GM19043 (cell line): ENCODE measurements at regions not wholly inside any gene's neighbourhood (a gene's known extent, or its start where the extent isn't known, plus 50 kb on each side); places are given as distances from the start of the nearest gene placed in this dataset.
"Not testable (repeated sequence)": the region's sequence is repeated elsewhere in the genome, so short reads cannot be mapped to it uniquely, and the experiment has no call there.

Source experiments
- ATAC-seq: cut with Tn5 transposase; IDR thresholded peaks from one replicate; pipeline ENCODE4 v1.9.1; 2021; ENCODE audit warnings: low read depth; ENCODE audit not compliant: unreplicated experiment

DNA sequence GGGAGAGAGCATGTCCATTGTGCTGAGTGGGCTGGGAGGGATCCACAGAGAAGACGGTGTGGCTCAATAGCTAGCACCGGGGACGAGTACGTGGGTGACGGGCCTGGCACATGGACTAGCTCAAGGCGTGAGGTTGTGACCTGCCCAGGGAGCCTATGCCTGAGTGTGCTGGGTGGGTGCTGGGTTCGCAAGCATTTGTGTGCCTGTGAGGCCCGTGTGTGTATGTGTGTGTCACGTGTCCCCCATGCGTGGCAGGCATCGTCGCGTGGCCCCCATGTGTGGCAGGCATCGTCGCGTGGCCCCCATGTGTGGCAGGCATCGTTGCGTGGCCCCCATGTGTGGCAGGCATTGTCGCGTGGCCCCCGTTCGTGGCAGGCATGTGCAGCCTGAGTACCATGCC lies 109.2 kb downstream of the TMEM121 start:
- no peak for ATAC-seq

DNA sequence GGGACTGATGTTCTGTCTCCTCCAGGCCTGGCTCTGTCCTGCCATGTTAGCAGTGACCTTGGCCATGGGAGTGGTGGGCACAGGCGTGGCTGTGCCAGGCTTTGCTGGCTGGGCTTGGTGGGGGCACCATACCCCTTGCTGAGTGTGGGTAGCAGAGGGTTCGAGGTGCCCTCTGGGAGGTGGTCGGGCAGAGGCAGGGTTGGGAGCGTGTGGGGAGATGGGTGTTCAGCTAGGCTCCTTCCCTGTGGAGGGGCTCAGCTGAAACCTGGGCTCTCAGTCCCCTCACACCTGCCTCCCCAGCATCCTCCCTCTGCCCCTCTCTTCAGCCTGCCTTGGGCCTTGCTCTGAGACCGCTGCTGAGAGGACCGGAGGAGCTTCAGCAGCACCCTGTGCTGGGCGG lies 109.6 kb downstream of the TMEM121 start:
- not testable (repeated sequence) for ATAC-seq

DNA sequence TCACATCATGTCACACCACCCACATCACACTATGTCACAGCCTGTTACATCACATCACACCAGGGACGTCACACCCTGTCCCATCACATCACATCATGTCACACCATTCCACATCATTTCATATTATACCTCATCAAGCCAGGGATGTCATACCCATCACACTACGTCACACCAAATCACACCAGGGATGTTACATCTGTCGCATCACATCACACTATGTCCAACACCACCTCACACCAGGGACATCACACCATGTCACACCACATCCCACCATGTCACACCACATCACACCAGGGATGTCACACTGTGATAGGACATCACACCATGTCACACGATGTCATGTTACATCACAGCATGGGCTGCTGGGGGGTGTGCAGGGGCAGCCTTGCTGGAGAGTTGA lies 110.6 kb downstream of the TMEM121 start:
- no peak for ATAC-seq

DNA sequence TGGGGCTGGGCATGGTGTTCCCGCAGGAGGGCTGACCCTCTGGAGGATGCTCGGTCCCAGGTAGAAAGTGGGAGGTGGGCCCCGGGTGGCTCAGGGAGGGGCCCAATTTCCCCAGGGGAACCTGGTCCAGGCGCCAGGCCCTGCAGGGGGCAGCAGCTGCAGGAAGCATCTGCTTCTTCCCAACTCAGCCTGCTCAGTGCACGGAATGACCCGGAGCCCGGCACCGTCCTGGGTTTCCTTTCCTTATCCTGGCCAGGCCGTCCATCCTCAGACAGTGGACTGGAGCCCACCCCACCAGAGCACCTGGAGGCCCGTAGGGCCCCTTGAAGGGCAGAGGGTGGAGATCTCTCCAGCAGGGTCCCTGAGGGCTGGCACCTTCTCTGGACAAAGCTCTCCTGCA lies 111.0 kb downstream of the TMEM121 start:
- not testable (repeated sequence) for ATAC-seq

GRCh38 chr14:105639969-105640931 lies 113.9 kb downstream of the TMEM121 start:
- not testable (repeated sequence) for ATAC-seq

DNA sequence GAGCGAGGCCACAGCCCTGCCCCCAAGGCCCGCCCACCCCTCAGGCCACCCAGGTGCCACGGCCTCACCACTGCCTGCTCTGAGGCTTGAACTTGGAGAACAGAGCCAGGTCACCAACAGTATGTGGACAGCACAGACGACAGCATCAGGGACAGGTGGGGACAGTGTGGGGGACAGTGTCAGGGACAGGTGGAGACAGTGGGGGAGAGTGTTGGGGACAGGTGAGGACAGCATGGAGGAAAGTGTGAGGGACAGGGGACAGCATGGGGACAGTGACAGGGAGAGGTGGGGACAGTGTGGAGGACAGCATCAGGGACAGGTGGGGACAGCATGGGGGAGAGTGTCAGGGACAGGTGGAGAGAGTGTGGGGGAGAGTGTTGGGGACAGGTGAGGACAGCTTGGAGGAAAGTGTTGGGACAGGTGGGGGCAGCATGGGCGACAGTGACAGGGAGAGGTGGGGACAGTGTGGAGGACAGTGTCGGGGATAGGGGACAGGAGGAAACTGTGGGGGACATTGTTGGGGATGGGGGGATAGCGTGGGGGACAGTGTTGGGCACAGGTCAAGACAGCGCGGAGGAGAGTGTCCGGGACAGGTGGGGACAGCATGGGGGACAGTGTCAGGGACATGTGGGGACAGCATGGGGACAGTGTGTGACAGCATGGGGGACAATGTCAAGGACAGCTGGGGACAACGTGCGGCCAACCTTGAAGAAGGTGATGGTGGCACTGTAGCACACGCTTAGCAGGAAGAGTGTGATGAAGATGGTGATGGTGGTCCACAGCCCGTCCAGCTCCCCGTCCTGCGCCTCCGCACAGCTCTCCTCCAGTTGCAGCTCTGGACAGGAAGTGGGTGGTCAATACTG lies 114.9 kb downstream of the TMEM121 start:
- ATAC-seq, result no peak

DNA sequence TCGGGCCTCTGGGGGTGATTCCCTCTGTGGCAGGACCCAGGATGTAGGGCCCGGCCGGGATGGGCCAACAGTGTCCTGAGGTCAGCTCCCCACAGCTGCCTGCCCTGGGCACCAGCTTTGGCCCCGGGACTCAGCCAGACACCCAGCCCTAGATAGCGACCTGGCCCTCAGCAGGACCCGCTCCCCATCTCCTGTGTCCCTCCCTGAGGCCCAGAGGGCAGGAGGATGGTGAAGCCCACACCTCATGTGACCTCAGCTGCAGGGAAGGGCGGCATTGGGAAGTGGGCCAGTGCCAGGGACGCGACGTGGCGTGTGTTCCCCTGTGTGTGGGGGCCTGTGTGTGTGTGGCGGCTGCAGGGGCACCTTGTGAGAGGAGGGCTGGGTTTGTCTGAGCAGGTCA lies 115.6 kb downstream of the TMEM121 start:
- not testable (repeated sequence) for ATAC-seq

GRCh38 chr14:105642486-105642885 lies 116.1 kb downstream of the TMEM121 start:
- not testable (repeated sequence) for ATAC-seq

DNA sequence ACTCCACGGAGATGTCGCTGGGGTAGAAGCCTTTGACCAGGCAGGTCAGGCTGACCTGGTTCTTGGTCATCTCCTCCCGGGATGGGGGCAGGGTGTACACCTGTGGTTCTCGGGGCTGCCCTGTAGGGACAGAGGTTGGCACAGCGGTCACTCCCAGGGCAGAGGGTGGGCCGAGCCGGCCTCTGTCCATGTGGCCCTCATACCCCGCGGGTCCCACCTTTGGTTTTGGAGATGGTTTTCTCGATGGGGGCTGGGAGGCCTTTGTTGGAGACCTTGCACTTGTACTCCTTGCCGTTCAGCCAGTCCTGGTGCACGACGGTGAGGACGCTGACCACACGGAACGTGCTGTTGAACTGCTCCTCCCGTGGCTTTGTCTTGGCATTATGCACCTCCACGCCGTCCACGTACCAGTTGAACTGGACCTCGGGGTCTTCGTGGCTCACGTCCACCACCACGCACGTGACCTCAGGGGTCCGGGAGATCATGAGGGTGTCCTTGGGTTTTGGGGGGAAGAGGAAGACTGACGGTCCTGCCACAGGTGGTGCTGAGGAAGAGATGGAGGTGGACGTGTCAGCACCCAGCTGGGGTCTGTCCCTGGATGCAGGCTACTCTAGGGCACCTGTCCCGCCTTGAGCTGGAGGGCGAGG lies 117.1 kb downstream of the TMEM121 start:
- not testable (repeated sequence) for ATAC-seq

DNA sequence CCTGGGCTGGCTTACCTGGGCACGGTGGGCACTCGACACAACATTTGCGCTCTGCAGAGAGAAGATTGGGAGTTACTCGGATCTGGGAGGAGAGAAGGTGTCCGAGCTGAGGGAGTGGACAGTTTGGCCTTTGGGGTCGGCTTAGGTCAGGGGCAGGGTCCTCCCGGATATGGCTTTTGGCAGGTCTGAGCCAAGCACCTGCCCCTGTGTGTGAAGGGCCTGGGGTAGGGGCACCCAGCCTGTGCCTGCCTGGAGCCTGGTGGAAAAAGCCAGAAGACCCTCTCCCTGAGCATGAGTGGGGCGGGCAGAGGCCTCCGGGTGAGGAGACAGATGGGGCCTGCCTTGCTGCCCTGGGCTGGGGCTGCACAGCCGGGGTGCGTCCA lies 117.7 kb downstream of the TMEM121 start:
- not testable (repeated sequence) for ATAC-seq

GRCh38 chr14:105644457-105644856 lies 118.1 kb downstream of the TMEM121 start:
- not testable (repeated sequence) for ATAC-seq

DNA sequence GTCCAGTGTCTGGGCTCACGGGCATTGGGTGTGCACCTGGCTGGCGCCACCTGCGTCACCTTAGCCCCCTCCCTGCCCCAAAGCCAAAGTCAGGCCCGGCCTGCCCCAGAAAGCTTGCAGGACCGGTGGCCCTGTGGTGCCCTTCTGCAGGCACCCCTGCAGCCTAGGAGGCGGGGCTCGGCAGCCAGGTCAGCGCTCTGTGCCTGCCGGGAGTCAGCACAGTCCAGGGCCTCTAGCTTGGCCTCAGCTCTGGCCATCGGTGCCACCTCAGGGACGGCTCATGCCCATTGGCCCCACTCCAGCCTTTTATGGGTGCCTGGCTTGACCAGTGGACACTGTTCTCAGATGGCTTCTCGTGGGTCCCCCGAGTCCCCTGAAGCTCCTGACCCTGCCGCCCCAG lies 118.5 kb downstream of the TMEM121 start:
- ATAC-seq, result not testable (repeated sequence)

DNA sequence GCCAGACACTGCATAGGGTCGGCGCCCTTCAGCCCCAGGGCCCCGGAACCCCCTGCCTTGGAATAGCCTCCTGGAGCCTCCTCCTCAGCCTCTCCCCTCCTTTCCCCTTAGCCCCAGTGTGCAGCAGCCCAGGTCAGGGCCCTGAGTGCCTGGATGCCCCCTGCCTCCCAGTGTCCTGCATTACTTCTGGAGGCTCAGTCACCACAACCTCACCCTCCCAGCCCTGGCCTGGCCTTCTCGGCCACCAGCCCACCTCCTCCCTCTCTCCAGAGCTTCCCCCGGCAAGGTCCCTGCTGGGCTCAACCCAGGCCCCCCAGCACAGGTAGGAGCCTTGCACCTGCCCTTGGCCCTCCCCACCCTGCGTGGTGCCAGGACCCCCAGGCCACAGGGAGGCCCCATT lies 119.0 kb downstream of the TMEM121 start:
- ATAC-seq, result not testable (repeated sequence)

- ATAC-seq, result no peak
Observed at GRCh38 chr14:105646175-105646574, 119.8 kb downstream of the TMEM121 start.

- ATAC-seq, result not testable (repeated sequence)
Observed at GRCh38 chr14:105646711-105647281, 120.4 kb downstream of the TMEM121 start.

- ATAC-seq, result not testable (repeated sequence)
Observed at GRCh38 chr14:105647426-105647783, 121.0 kb downstream of the TMEM121 start.

GRCh38 chr14:105647784-105648608 lies 121.6 kb downstream of the TMEM121 start:
- no peak for ATAC-seq

- not testable (repeated sequence) for ATAC-seq
Observed at GRCh38 chr14:105648609-105649535, 122.5 kb downstream of the TMEM121 start.
